H9 (cell line): ENCODE measurements at regions not wholly inside any gene's neighbourhood (a gene's known extent, or its start where the extent isn't known, plus 50 kb on each side); places are given as distances from the start of the nearest gene placed in this dataset.
A peak's percentile ranks its signal among the peaks of the same experiment; 100 is the strongest.

Experiments used
- DNase-seq: peaks from one replicate; pipeline ENCODE4 v3.0.0-alpha.2; 2017
- H2AFZ ChIP-seq: one replicate; pipeline ENCODE4 v1.6.1; 2013; ENCODE audit warnings: mild to moderate bottlenecking, low read length, control low read depth, moderate library complexity
- H2AK5ac ChIP-seq: 2 replicates; pipeline ENCODE4 v1.6.1; 2013; ENCODE audit warnings: low read length, control low read depth, mixed read lengths; ENCODE audit not compliant: insufficient read length
- H2BK120ac ChIP-seq: one replicate; pipeline ENCODE4 v1.6.1; 2013; ENCODE audit warnings: low read depth, mild to moderate bottlenecking, low read length, control low read depth, inconsistent platforms; ENCODE audit not compliant: poor library complexity, severe bottlenecking
- H2BK12ac ChIP-seq: 2 replicates; pipeline ENCODE4 v1.6.1; 2013; ENCODE audit warnings: low read length, control low read depth, mixed read lengths, low read depth; ENCODE audit not compliant: insufficient read length
- H2BK15ac ChIP-seq: 2 replicates; pipeline ENCODE4 v1.6.1; 2013; ENCODE audit warnings: low read depth, low read length, control low read depth
- H2BK20ac ChIP-seq: one replicate; pipeline ENCODE4 v1.6.1; 2013; ENCODE audit warnings: low read depth, mild to moderate bottlenecking, low read length, control low read depth, inconsistent platforms; ENCODE audit not compliant: poor library complexity, severe bottlenecking
- H2BK5ac ChIP-seq: 2 replicates; pipeline ENCODE4 v1.6.1; 2013; ENCODE audit warnings: low read length, control low read depth, mixed read lengths; ENCODE audit not compliant: insufficient read length
- H3K14ac ChIP-seq: 2 replicates; pipeline ENCODE4 v1.6.1; 2013; ENCODE audit warnings: low read length, control low read depth; ENCODE audit not compliant: insufficient read depth
- H3K18ac ChIP-seq: 2 replicates; pipeline ENCODE4 v1.6.1; 2013; ENCODE audit warnings: low read depth, mild to moderate bottlenecking, mixed read lengths, low read length, control low read depth; ENCODE audit not compliant: insufficient read length
- H3K23ac ChIP-seq: 2 replicates; pipeline ENCODE4 v1.6.1; 2013; ENCODE audit warnings: low read length, control low read depth, mixed read lengths, low read depth; ENCODE audit not compliant: insufficient read length
- H3K23me2 ChIP-seq: 2 replicates; pipeline ENCODE4 v1.6.1; 2013; ENCODE audit warnings: low read depth, mild to moderate bottlenecking, mixed read lengths, low read length, control low read depth; ENCODE audit not compliant: insufficient read length, poor library complexity, severe bottlenecking
- H3K27ac ChIP-seq: 2 replicates; pipeline ENCODE4 v1.5.1; 2013; ENCODE audit warnings: low read length, control low read depth, mixed read lengths, low read depth; ENCODE audit not compliant: insufficient read length
- H3K27me3 ChIP-seq: 2 replicates; pipeline ENCODE4 v1.6.1; 2013; ENCODE audit warnings: low read length, control low read depth, inconsistent platforms; ENCODE audit not compliant: insufficient read depth
- H3K4ac ChIP-seq: 2 replicates; pipeline ENCODE4 v1.6.1; 2013; ENCODE audit warnings: low read depth, mild to moderate bottlenecking, control low read depth, inconsistent platforms, low read length, moderate library complexity
- H3K4me1 ChIP-seq: 2 replicates; pipeline ENCODE4 v1.6.1; 2013; ENCODE audit warnings: low read length, control low read depth, inconsistent platforms; ENCODE audit not compliant: insufficient read depth
- H3K4me2 ChIP-seq: 2 replicates; pipeline ENCODE4 v1.6.1; 2013; ENCODE audit warnings: low read length, control low read depth, mixed read lengths; ENCODE audit not compliant: insufficient read length, insufficient read depth
- H3K56ac ChIP-seq: 2 replicates; pipeline ENCODE4 v1.6.1; 2013; ENCODE audit warnings: low read depth, mild to moderate bottlenecking, mixed read lengths, low read length, control low read depth; ENCODE audit not compliant: insufficient read length
- H3K79me1 ChIP-seq: 2 replicates; pipeline ENCODE4 v1.6.1; 2013; ENCODE audit warnings: low read depth, mild to moderate bottlenecking, moderate library complexity, low read length, control low read depth, inconsistent platforms; ENCODE audit not compliant: insufficient read depth, poor library complexity, severe bottlenecking
- H3K79me2 ChIP-seq: 2 replicates; pipeline ENCODE4 v1.6.1; 2013; ENCODE audit warnings: low read length, control low read depth, inconsistent platforms; ENCODE audit not compliant: insufficient read depth
- H3K9ac ChIP-seq: 2 replicates; pipeline ENCODE4 v1.6.1; 2013; ENCODE audit warnings: low read length, control low read depth, mixed read lengths; ENCODE audit not compliant: insufficient read length; ENCODE audit errors: extremely low read depth
- H3K9me3 ChIP-seq: one replicate; pipeline ENCODE4 v1.6.1; 2013; ENCODE audit warnings: low read depth, low read length, inconsistent platforms; ENCODE audit not compliant: control insufficient read depth
- H3T11ph ChIP-seq: one replicate; pipeline ENCODE4 v1.6.1; 2013; ENCODE audit warnings: mild to moderate bottlenecking, low read length, control low read depth, inconsistent platforms
- H4K20me1 ChIP-seq: one replicate; pipeline ENCODE4 v1.6.1; 2013; ENCODE audit not compliant: control insufficient read depth, insufficient read length, insufficient read depth
- H4K5ac ChIP-seq: 2 replicates; pipeline ENCODE4 v1.6.1; 2013; ENCODE audit warnings: low read depth, mild to moderate bottlenecking, mixed read lengths, low read length, control low read depth; ENCODE audit not compliant: insufficient read length
- H4K8ac ChIP-seq: replicated peaks from 2 replicates; pipeline ENCODE4 v1.6.1; 2013; ENCODE audit warnings: low read length, control low read depth, mixed read lengths, low read depth; ENCODE audit not compliant: insufficient read length
- H4K91ac ChIP-seq: 2 replicates; pipeline ENCODE4 v1.6.1; 2013; ENCODE audit warnings: low read depth, mild to moderate bottlenecking, moderate library complexity, mixed read lengths, low read length, control low read depth; ENCODE audit not compliant: insufficient read length
- H3K27ac Mint-ChIP-seq, 3 experiments: 2 replicates in 2 of 3; 3 replicates in 1 of 3; pipeline ENCODE4 v1.8.0; 2020 to 2021; ENCODE audit warnings: mixed read lengths in 3 of 3, mild to moderate bottlenecking in 1 of 3, moderate library complexity in 1 of 3
- H3K27me3 Mint-ChIP-seq: 2 replicates; pipeline ENCODE4 v1.8.0; 2021; ENCODE audit warnings: low read depth, mild to moderate bottlenecking, moderate library complexity, mixed read lengths
- H3K36me3 Mint-ChIP-seq, 3 experiments: 2 replicates in 2 of 3; 3 replicates in 1 of 3; pipeline ENCODE4 v1.8.0; 2020 to 2021; ENCODE audit warnings: low read depth in 3 of 3, mixed read lengths in 3 of 3; ENCODE audit not compliant: insufficient read depth in 1 of 3
- H3K4me1 Mint-ChIP-seq, 2 experiments: 2 replicates each; pipeline ENCODE4 v1.8.0; 2020; ENCODE audit warnings: mixed read lengths in 2 of 2
- H3K4me3 Mint-ChIP-seq, 2 experiments: 2 replicates in 1 of 2; 3 replicates in 1 of 2; pipeline ENCODE4 v1.8.0; 2020 to 2021; ENCODE audit warnings: mild to moderate bottlenecking in 2 of 2, mixed read lengths in 2 of 2, moderate library complexity in 1 of 2
- H3K9me3 Mint-ChIP-seq, 2 experiments: 2 replicates in 1 of 2; 3 replicates in 1 of 2; pipeline ENCODE4 v1.8.0; 2020; ENCODE audit warnings: mild to moderate bottlenecking in 2 of 2, mixed read lengths in 2 of 2, moderate library complexity in 1 of 2
- CTCF ChIP-seq: fragments of 200-600 bp; sonication (generic); conservative IDR thresholded peaks from 3 replicates; pipeline ENCODE4 v1.8.0; 2021; ENCODE audit warnings: antibody characterized with exemption, mild to moderate bottlenecking
- WGBS: extraction: QIAGEN DNeasy Blood & Tissue Kit; methylation state at CpG from one replicate; pipeline ENCODE4 v1.1.7; 2013; ENCODE audit warnings: missing lambda C conversion rate, low lambda C conversion rate, mixed read lengths; ENCODE audit not compliant: insufficient read length; ENCODE audit errors: extremely low coverage; 5-methylcytosine and 5-hydroxymethylcytosine counted together

GRCh38 chr2:82591718-82592117 lies 1867.4 kb downstream of the SUCLG1 start:
- H3K4me1 ChIP-seq = no peaks in the 10 kb centered on the region; the same call in 1 of the 2 replicates
- no peaks in the 10 kb centered on the region; a peak in 1 of 5 replicates for H3K9me3 Mint-ChIP-seq
- H3K27ac ChIP-seq = no peak overlapping the region
- no peak overlapping the region for H2BK15ac ChIP-seq
- no peak overlapping the region for H3T11ph ChIP-seq
- no peaks in the 10 kb centered on the region for H3K79me1 ChIP-seq
- peaks cover 12 to 14% of the 10 kb centered on the region in 2 experiments for H3K4me1 Mint-ChIP-seq
- no peaks in the 10 kb centered on the region for H3K27me3 ChIP-seq
- H3K9ac ChIP-seq = no peak overlapping the region
- no peak overlapping the region for H3K23ac ChIP-seq
- WGBS = no CpG with 5 or more reads among the region's 3 CpGs
- no peak overlapping the region for H4K5ac ChIP-seq
- no peak overlapping the region for H2AK5ac ChIP-seq
- no peak overlapping the region for H2BK5ac ChIP-seq
- H3K56ac ChIP-seq = no peak overlapping the region
- H4K20me1 ChIP-seq = no peaks in the 10 kb centered on the region
- no peak overlapping the region for H3K18ac ChIP-seq
- H2BK12ac ChIP-seq = no peak overlapping the region
- H3K4me2 ChIP-seq = no peak overlapping the region
- no peak overlapping the region for H4K91ac ChIP-seq
- no peaks in the 10 kb centered on the region for H3K27me3 Mint-ChIP-seq
- no peak overlapping the region for H2AFZ ChIP-seq
- no peak overlapping the region for H3K14ac ChIP-seq
- H3K79me2 ChIP-seq = no peaks in the 10 kb centered on the region
- H3K27ac Mint-ChIP-seq = no peak overlapping the region
- TF ChIP-seq CTCF = no peak
- no peaks in the 10 kb centered on the region for H3K23me2 ChIP-seq
- H2BK120ac ChIP-seq = no peak overlapping the region
- no peak overlapping the region for H3K4ac ChIP-seq
- peak; percentile 28 for DNase-seq
- H3K36me3 Mint-ChIP-seq = peaks cover 0 to 11% (median 0%) of the 10 kb centered on the region in 3 experiments; a peak in 2 of 7 replicates
- H3K9me3 ChIP-seq = no peaks in the 10 kb centered on the region
- H2BK20ac ChIP-seq = no peak overlapping the region
- H4K8ac ChIP-seq = no peak overlapping the region
- no peak overlapping the region for H3K4me3 Mint-ChIP-seq
